Thyroid gland (tissue), 4 donors: ENCODE measurements at regions not wholly inside any gene's neighbourhood (a gene's known extent, or its start where the extent isn't known, plus 50 kb on each side); places are given as distances from the start of the nearest gene placed in this dataset.

Experiments
- DNase-seq, 2 donors: peaks; one replicate each; pipeline ENCODE4 v3.0.0-alpha.2; 2019
- H3K27ac ChIP-seq, 3 donors: fragments of 200-600 bp; sonication (generic); 1 replicate in 2 of 3; 2 replicates in 1 of 3; pipeline ENCODE4 v1.5.1; 2016 to 2019; ENCODE audit warnings: mild to moderate bottlenecking in 1 of 3, moderate library complexity in 1 of 3
- H3K27me3 ChIP-seq: fragments of 200-600 bp; sonication (generic); one replicate; pipeline ENCODE4 v1.5.1; 2019
- H3K36me3 ChIP-seq, 2 donors: fragments of 200-600 bp; sonication (generic); one replicate each; pipeline ENCODE4 v1.5.1; 2016 to 2019
- H3K4me1 ChIP-seq, 2 donors: fragments of 200-600 bp; sonication (generic); one replicate each; pipeline ENCODE4 v1.5.1; 2017 to 2019
- H3K4me3 ChIP-seq, 3 donors: fragments of 200-600 bp; sonication (generic); replicated peaks in 1 of 3; 1 replicate in 2 of 3; 2 replicates in 1 of 3; pipeline ENCODE4 v1.5.1; 2016; ENCODE audit warnings: mild to moderate bottlenecking in 1 of 3
- H3K9me3 ChIP-seq: fragments of 200-600 bp; sonication (generic); one replicate; pipeline ENCODE4 v1.5.1; 2017
- POLR2A ChIP-seq, 2 donors: fragments of 450-650 bp; IDR thresholded peaks; one replicate each; pipeline ENCODE4 v1.6.1; 2017; ENCODE audit warnings: antibody characterized with exemption in 2 of 2, mild to moderate bottlenecking in 2 of 2, moderate library complexity in 1 of 2
- WGBS, 2 donors: methylation state at CpG; one replicate each; pipeline ENCODE4 v1.1.5; 2017; 5-methylcytosine and 5-hydroxymethylcytosine counted together
- intact Hi-C: fragments of 100-400 bp; cut with DNase I; formaldehyde crosslinking; loops from one replicate; pipeline ENCODE4 v1.15.1; 2023
- TF ChIP-seq, protein P1 (sequence below), 6 experiments: fragments of 200-600 bp in 3 of 6; fragments of 450-650 bp in 3 of 6; sonication (generic) in 3 of 6; IDR thresholded peaks; one replicate each; pipeline ENCODE4 v1.5.1; 2016 to 2019; ENCODE audit warnings: antibody characterized with exemption in 6 of 6, mild to moderate bottlenecking in 2 of 6, inconsistent platforms in 1 of 6, moderate library complexity in 1 of 6

DNA sequence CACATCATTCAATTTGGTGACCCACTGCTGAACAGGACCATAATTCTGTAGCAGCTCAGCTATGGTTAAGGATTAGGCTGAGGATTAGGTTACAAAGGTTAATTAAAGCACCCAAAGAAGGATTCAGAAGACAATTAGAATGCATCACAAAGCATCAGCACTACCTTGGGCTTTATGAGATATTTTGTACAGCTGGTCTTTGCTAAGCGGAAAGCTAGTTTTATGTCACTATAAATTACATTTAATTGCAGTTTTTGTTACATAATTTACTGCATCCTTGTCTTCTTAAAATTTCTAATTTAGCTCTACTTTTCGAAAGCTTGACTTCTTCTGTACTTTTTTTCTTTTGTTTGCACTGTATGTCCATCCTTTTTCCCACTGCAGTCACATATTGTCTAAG is 711.5 kb downstream of the RPS29 start:
- 91% methylated on average over 2 of the region's 2 CpGs for WGBS, 2 donors
- H3K9me3 ChIP-seq: no peaks in the 10 kb centered on the region
- no peaks in the 10 kb centered on the region for H3K27me3 ChIP-seq
- no peaks in the 10 kb centered on the region for H3K36me3 ChIP-seq
- H3K4me1 ChIP-seq: no peaks in the 10 kb centered on the region
- H3K4me3 ChIP-seq: no peak overlapping the region
- TF ChIP-seq POLR2A (IDR thresholded peaks at IDR 0.05): no peak
- TF ChIP-seq, protein P1, sequence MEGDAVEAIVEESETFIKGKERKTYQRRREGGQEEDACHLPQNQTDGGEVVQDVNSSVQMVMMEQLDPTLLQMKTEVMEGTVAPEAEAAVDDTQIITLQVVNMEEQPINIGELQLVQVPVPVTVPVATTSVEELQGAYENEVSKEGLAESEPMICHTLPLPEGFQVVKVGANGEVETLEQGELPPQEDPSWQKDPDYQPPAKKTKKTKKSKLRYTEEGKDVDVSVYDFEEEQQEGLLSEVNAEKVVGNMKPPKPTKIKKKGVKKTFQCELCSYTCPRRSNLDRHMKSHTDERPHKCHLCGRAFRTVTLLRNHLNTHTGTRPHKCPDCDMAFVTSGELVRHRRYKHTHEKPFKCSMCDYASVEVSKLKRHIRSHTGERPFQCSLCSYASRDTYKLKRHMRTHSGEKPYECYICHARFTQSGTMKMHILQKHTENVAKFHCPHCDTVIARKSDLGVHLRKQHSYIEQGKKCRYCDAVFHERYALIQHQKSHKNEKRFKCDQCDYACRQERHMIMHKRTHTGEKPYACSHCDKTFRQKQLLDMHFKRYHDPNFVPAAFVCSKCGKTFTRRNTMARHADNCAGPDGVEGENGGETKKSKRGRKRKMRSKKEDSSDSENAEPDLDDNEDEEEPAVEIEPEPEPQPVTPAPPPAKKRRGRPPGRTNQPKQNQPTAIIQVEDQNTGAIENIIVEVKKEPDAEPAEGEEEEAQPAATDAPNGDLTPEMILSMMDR (IDR thresholded peaks at IDR 0.05): no peak
- no peak for DNase-seq
- intact Hi-C loops: no loop called here
- H3K27ac ChIP-seq: no peak overlapping the region

DNA sequence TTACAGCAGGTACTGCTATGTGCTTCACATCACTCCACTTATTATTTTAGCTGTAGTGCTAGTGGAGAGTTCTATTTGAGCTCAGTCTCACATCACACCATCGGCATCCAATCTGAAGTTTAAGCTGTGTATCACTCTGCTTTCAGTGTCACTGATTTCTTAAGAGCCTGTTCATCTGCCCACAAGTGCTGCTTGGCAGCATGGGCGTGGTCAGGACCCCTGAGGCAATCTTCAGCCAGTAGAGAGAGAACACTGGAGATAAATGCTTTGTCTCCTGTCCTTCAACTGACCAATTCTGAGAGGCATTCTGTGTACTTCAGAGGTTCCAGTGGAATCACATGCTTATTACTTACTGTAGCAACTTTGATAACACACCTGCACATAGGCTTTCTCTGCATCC is 728.8 kb downstream of the RPS29 start:
- peak; percentile 41 to 57 for DNase-seq
- no peaks in the 10 kb centered on the region for H3K9me3 ChIP-seq
- WGBS, 2 donors: 20 to 25% methylated on average over 2 of the region's 2 CpGs
- no peaks in the 10 kb centered on the region for H3K36me3 ChIP-seq
- intact Hi-C loops: no loop called here
- no peak overlapping the region for H3K27ac ChIP-seq
- H3K4me1 ChIP-seq: peaks cover 0 to 13% of the 10 kb centered on the region in 2 donors
- H3K27me3 ChIP-seq: no peaks in the 10 kb centered on the region
- TF ChIP-seq POLR2A (IDR thresholded peaks at IDR 0.05): no peak
- TF ChIP-seq, protein P1 (IDR thresholded peaks at IDR 0.05): no peak
- H3K4me3 ChIP-seq: no peak overlapping the region

DNA sequence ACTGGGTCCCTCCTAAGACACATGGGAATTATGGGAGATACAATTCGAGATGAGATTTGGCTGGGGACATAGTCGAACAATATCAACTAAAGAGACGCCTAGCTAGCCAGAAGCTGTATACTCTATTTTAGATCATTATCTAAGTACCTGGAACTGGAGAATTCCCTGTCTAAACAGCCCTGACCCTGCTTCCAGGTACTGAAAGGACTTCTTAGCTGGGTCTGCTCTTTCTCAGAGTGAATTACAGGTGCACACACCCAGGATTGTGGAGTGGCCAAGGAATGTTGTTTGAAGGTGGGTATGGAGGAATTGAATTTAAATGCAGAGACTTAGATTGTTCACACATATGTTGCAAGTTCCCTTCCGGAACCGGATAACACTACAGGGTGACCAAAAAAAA is 733.0 kb downstream of the RPS29 start:
- H3K27me3 ChIP-seq: no peaks in the 10 kb centered on the region
- peaks cover 0 to 13% of the 10 kb centered on the region in 2 donors for H3K4me1 ChIP-seq
- TF ChIP-seq, protein P1 (IDR thresholded peaks at IDR 0.05): no peak
- TF ChIP-seq POLR2A (IDR thresholded peaks at IDR 0.05): no peak
- no peak overlapping the region for H3K27ac ChIP-seq
- no peaks in the 10 kb centered on the region for H3K9me3 ChIP-seq
- H3K4me3 ChIP-seq: no peak overlapping the region
- no peaks in the 10 kb centered on the region for H3K36me3 ChIP-seq
- DNase-seq: no peak
- intact Hi-C loops: no loop called here
- 67 to 70% methylated on average over 5 of the region's 5 CpGs for WGBS, 2 donors

DNA sequence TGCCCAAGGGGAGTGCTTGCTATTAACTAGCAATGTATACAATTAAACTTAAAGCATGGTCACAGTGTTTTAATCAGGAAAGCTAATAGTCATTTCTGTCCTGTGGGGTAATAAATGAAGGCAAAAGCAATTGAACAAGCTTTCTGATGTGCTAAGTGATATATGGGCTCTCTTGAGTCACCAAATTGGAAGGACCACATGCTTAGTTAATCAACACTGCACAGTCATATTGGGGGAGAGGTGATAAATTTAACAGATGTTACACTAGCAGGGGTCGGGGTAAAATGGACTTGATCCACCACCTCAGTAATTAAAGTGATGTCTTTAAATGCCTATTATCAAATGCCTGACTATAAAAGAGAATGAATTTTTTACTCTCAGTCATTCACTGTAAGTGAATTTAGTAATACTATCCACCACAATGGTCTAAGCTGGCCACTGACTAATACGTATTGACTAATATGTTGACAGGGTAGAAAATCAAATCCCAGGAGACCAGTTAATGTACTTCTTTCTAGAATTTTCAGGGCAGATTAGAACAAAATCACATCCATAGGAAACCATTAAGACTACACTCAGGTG is 736.3 kb downstream of the RPS29 start:
- H3K4me3 ChIP-seq: no peak overlapping the region
- H3K9me3 ChIP-seq: no peaks in the 10 kb centered on the region
- H3K4me1 ChIP-seq: no peaks in the 10 kb centered on the region
- H3K27me3 ChIP-seq: no peaks in the 10 kb centered on the region
- no peak overlapping the region for H3K27ac ChIP-seq
- intact Hi-C loops: no loop called here
- no peak for DNase-seq
- TF ChIP-seq, protein P1 (IDR thresholded peaks at IDR 0.05): no peak
- no peaks in the 10 kb centered on the region for H3K36me3 ChIP-seq
- WGBS, 2 donors: 89 to 90% methylated on average over 2 of the region's 2 CpGs

DNA sequence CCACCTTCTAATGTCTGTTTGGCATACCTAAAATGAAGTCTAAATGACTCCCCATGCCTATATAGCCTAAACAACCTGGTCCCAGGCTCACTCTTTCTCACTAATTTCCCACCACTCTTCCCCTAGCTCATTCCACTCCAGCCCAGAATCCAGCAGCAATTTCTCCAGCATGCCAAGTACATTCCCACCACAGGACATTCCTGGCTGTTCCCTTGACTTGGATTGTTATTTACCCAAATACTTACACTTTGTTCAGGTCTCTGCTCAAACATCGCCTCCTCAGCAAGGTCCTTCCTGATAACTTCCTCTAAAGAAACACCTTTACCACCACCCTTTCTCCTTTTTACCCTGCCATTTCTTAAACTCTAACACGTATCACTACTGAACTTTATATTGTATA is 743.4 kb downstream of the RPS29 start:
- H3K4me3 ChIP-seq: no peak overlapping the region
- WGBS, 2 donors: 86 to 90% methylated on average over 2 of the region's 2 CpGs
- no peak for TF ChIP-seq POLR2A (IDR thresholded peaks at IDR 0.05)
- TF ChIP-seq, protein P1 (IDR thresholded peaks at IDR 0.05): no peak
- no peaks in the 10 kb centered on the region for H3K4me1 ChIP-seq
- intact Hi-C loops: no loop called here
- H3K27me3 ChIP-seq: no peaks in the 10 kb centered on the region
- no peak overlapping the region for H3K27ac ChIP-seq
- no peaks in the 10 kb centered on the region for H3K9me3 ChIP-seq
- H3K36me3 ChIP-seq: no peaks in the 10 kb centered on the region
- no peak for DNase-seq
